ENCODE measurements at regions not wholly inside any gene's neighbourhood (a gene's known extent, or its start where the extent isn't known, plus 50 kb on each side); places are given as distances from the start of the nearest gene placed in this dataset.

DNA sequence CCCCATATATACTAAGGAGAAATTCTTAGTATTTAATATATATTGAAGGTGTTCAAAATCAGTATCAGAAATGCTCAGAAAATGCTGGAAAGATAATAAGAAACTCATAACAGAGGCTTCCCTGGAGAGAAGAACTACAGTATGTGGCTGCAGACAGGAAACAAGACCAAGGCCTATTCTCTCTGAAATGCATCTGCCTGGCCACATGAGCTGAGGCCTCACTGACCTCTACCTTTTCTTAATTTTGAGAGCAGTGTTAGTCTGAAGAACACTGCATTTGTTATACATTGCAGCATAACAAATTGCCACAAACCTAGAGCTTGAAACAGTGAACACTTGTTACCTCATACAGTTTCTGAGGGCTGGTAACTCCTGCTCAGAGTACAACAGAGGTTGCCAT lies 133.4 kb upstream of the SPEF2 start:
- ATAC-seq (no peak), DNase-seq (no peak)
- intact Hi-C loops (cut with DNase I, micrococcal nuclease) = no loop called here
- H3K9me3 ChIP-seq = no peaks in the 10 kb centered on the region
- H3K36me3 ChIP-seq (ENCODE audit: low read depth) = no peaks in the 10 kb centered on the region
- no peaks in the 10 kb centered on the region for H3K4me1 ChIP-seq (ENCODE audit: low read depth)
- H3K4me3 ChIP-seq = no peak overlapping the region
- TF ChIP-seq, protein P1, sequence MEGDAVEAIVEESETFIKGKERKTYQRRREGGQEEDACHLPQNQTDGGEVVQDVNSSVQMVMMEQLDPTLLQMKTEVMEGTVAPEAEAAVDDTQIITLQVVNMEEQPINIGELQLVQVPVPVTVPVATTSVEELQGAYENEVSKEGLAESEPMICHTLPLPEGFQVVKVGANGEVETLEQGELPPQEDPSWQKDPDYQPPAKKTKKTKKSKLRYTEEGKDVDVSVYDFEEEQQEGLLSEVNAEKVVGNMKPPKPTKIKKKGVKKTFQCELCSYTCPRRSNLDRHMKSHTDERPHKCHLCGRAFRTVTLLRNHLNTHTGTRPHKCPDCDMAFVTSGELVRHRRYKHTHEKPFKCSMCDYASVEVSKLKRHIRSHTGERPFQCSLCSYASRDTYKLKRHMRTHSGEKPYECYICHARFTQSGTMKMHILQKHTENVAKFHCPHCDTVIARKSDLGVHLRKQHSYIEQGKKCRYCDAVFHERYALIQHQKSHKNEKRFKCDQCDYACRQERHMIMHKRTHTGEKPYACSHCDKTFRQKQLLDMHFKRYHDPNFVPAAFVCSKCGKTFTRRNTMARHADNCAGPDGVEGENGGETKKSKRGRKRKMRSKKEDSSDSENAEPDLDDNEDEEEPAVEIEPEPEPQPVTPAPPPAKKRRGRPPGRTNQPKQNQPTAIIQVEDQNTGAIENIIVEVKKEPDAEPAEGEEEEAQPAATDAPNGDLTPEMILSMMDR (IDR thresholded peaks at IDR 0.05) = no peak

GRCh38 chr5:35483780-35484179 lies 133.9 kb upstream of the SPEF2 start:
- Histone ChIP-seq H3K4me3 (no peak overlapping the region), H3K36me3 (ENCODE audit: low read depth) (no peaks in the 10 kb centered on the region), H3K4me1 (ENCODE audit: low read depth) (no peaks in the 10 kb centered on the region), H3K9me3 (no peaks in the 10 kb centered on the region)
- intact Hi-C loops (cut with DNase I, micrococcal nuclease) = no loop called here
- DNase-seq (no peak), ATAC-seq (no peak)
- TF ChIP-seq, protein P1 (IDR thresholded peaks at IDR 0.05) = no peak

DNA sequence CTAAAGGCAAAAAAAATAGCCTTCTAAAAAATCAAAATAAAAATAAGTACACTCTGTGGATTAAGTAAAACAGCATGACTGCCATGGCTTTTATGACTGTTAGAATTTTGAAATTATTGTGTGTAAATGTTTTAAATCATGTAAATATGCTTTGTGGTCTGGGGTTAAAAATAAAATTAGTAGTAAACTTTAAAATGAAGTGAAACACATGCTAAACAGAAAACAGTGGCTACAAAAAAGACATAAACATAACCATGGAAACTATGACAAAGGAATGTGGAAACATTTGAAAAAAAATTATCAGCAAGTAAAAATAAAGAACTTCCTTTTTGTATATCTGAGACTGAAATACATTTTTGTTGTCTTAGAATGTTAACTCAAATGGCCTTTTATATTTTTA lies 134.5 kb upstream of the SPEF2 start:
- H3K4me1 ChIP-seq (ENCODE audit: low read depth) = no peaks in the 10 kb centered on the region
- no peaks in the 10 kb centered on the region for H3K36me3 ChIP-seq (ENCODE audit: low read depth)
- no peak for ATAC-seq
- TF ChIP-seq, protein P1 (IDR thresholded peaks at IDR 0.05) = no peak
- DNase-seq = no peak
- no peak overlapping the region for H3K4me3 ChIP-seq
- intact Hi-C loops (cut with DNase I, micrococcal nuclease) = no loop called here
- H3K9me3 ChIP-seq = no peaks in the 10 kb centered on the region

GRCh38 chr5:35482167-35482755 lies 135.4 kb upstream of the SPEF2 start:
- no peaks in the 10 kb centered on the region for H3K36me3 ChIP-seq (ENCODE audit: low read depth)
- no peak for ATAC-seq
- H3K9me3 ChIP-seq = no peaks in the 10 kb centered on the region
- no peak for DNase-seq
- TF ChIP-seq, protein P1 (IDR thresholded peaks at IDR 0.05) = no peak
- H3K4me1 ChIP-seq (ENCODE audit: low read depth) = no peaks in the 10 kb centered on the region
- no peak overlapping the region for H3K4me3 ChIP-seq
- intact Hi-C loops (cut with DNase I, micrococcal nuclease) = no loop called here

- TF ChIP-seq, protein P1 (IDR thresholded peaks at IDR 0.05) = no peak
- DNase-seq = peak in 1 of 3 donors; percentile 3
- Histone ChIP-seq H3K9me3 (no peaks in the 10 kb centered on the region), H3K36me3 (ENCODE audit: low read depth) (no peaks in the 10 kb centered on the region), H3K4me3 (no peak overlapping the region), H3K4me1 (ENCODE audit: low read depth) (no peaks in the 10 kb centered on the region)
- intact Hi-C loops (cut with DNase I, micrococcal nuclease) = no loop called here
- peak; percentile 89 for ATAC-seq
Measured at GRCh38 chr5:35478856-35479682, 138.6 kb upstream of the SPEF2 start.
